SK-N-SH (cell line): ENCODE measurements at regions not wholly inside any gene's neighbourhood (a gene's known extent, or its start where the extent isn't known, plus 50 kb on each side); places are given as distances from the start of the nearest gene placed in this dataset.

ENCODE experiments used
- CTCF ChIA-PET: fragments of 300-600, 350-600 bp; formaldehyde crosslinking; extraction: SDS; loops from one replicate; lab custom pipeline; 2021; lab: Yijun Ruan, JAX
- POLR2A ChIA-PET: fragments of 350-600 bp; sonication (Branson Sonifier 250); formaldehyde crosslinking; extraction: SDS; loops from one replicate; lab custom pipeline; 2020; ENCODE audit warnings: antibody characterized with exemption, inconsistent platforms; lab: Yijun Ruan, JAX
- DNase-seq: peaks from one replicate; pipeline ENCODE4 v3.0.0; 2012
- H2AFZ ChIP-seq: fragments of 200-600 bp; sonication (generic); 2 replicates; pipeline ENCODE4 v1.8.1; 2016; ENCODE audit warnings: antibody characterized with exemption, mild to moderate bottlenecking, low read depth
- H3F3A ChIP-seq: fragments of 200-600 bp; sonication (generic); replicated peaks from 2 replicates; pipeline ENCODE3; 2016; ENCODE audit warnings: antibody characterized with exemption, mild to moderate bottlenecking; ENCODE audit not compliant: insufficient read depth
- H3K27ac ChIP-seq, 2 experiments: fragments of 200-500 bp in 1 of 2; fragments of 200-600 bp in 1 of 2; sonication (Bioruptor generic) in 1 of 2; sonication (generic), shearing (Covaris generic) in 1 of 2; 2 replicates each; pipeline versions ENCODE4 v1.5.1 to v1.6.1; 2014 to 2016; ENCODE audit warnings: low read depth in 2 of 2, inconsistent platforms in 1 of 2, low read length in 1 of 2, mild to moderate bottlenecking in 1 of 2, mixed read lengths in 1 of 2
- H3K27me3 ChIP-seq: fragments of 200-600 bp; sonication (generic), shearing (Covaris generic); 2 replicates; pipeline ENCODE4 v1.6.1; 2016; ENCODE audit warnings: mixed run types; ENCODE audit not compliant: insufficient read depth
- H3K36me3 ChIP-seq, 2 experiments: fragments of 200-500 bp in 1 of 2; fragments of 200-600 bp in 1 of 2; sonication (Bioruptor generic) in 1 of 2; sonication (generic) in 1 of 2; replicated peaks in 1 of 2; 2 replicates each; pipeline versions ENCODE3 to v1.5.1; 2014 to 2016; ENCODE audit warnings: low read length in 1 of 2, mild to moderate bottlenecking in 1 of 2; ENCODE audit not compliant: insufficient read depth in 2 of 2, control insufficient read depth in 1 of 2
- H3K4me1 ChIP-seq, 2 experiments: fragments of 200-500 bp in 1 of 2; fragments of 200-600 bp in 1 of 2; sonication (Bioruptor generic) in 1 of 2; sonication (generic), shearing (Covaris generic) in 1 of 2; 2 replicates each; pipeline versions ENCODE4 v1.5.1 to v1.6.1; 2014 to 2016; ENCODE audit warnings: low read depth in 1 of 2, low read length in 1 of 2, mixed run types in 1 of 2; ENCODE audit not compliant: insufficient read depth in 2 of 2, control insufficient read depth in 1 of 2
- H3K4me2 ChIP-seq: fragments of 200-600 bp; sonication (generic), shearing (Covaris generic); 2 replicates; pipeline ENCODE4 v1.6.1; 2017; ENCODE audit warnings: mixed run types
- H3K4me3 ChIP-seq, 2 experiments: fragments of 200-500 bp in 1 of 2; fragments of 200-600 bp in 1 of 2; sonication (Bioruptor generic) in 1 of 2; sonication (generic), shearing (Covaris generic) in 1 of 2; 2 replicates each; pipeline versions ENCODE4 v1.5.1 to v1.8.1; 2014 to 2016; ENCODE audit warnings: low read depth in 2 of 2, inconsistent platforms in 1 of 2, low read length in 1 of 2, mild to moderate bottlenecking in 1 of 2, mixed read lengths in 1 of 2, moderate library complexity in 1 of 2
- H3K79me2 ChIP-seq: fragments of 200-600 bp; sonication (generic); 2 replicates; pipeline ENCODE4 v1.8.1; 2017; ENCODE audit warnings: mild to moderate bottlenecking; ENCODE audit not compliant: insufficient read depth
- H3K9ac ChIP-seq: fragments of 200-600 bp; sonication (generic); 2 replicates; pipeline ENCODE4 v1.6.1; 2017; ENCODE audit warnings: mixed run types
- H3K9me2 ChIP-seq: fragments of 200-600 bp; sonication (generic); 2 replicates; pipeline ENCODE4 v1.6.1; 2017; ENCODE audit warnings: mixed run types
- H3K9me3 ChIP-seq: fragments of 200-600 bp; sonication (generic); 2 replicates; pipeline ENCODE4 v1.6.1; 2017; ENCODE audit warnings: mixed run types, mild to moderate bottlenecking, moderate library complexity
- H4K20me1 ChIP-seq: fragments of 200-600 bp; sonication (generic); 2 replicates; pipeline ENCODE4 v1.6.1; 2017; ENCODE audit warnings: mild to moderate bottlenecking, mixed run types; ENCODE audit not compliant: insufficient read depth
- ELF1 ChIP-seq: IDR thresholded peaks from 2 replicates; pipeline ENCODE4 v1.4.0; 2012
- EP300 ChIP-seq, 2 experiments: IDR thresholded peaks; 2 replicates each; pipeline versions ENCODE4 v1.4.0 to v1.6.1; 2012; ENCODE audit warnings: borderline replicate concordance in 1 of 2, low read depth in 1 of 2, low read length in 1 of 2
- FOSL2 ChIP-seq: IDR thresholded peaks from 2 replicates; pipeline ENCODE4 v1.4.0; 2012; ENCODE audit warnings: low read depth, mild to moderate bottlenecking, moderate library complexity, borderline replicate concordance
- GABPA ChIP-seq: IDR thresholded peaks from 2 replicates; pipeline ENCODE4 v1.4.0; 2012; ENCODE audit warnings: low read depth, mild to moderate bottlenecking
- JUND ChIP-seq: IDR thresholded peaks from 2 replicates; pipeline ENCODE4 v1.4.0; 2012
- MEF2A ChIP-seq: IDR thresholded peaks from 2 replicates; pipeline ENCODE4 v1.4.0; 2012; ENCODE audit warnings: low read depth, borderline replicate concordance
- NFIC ChIP-seq: IDR thresholded peaks from 2 replicates; pipeline ENCODE4 v1.4.0; 2012; ENCODE audit warnings: borderline replicate concordance
- RAD21 ChIP-seq: IDR thresholded peaks from 2 replicates; pipeline ENCODE4 v1.6.1; 2012; ENCODE audit warnings: mild to moderate bottlenecking, low read length
- RCOR1 ChIP-seq: fragments of 150-350 bp; IDR thresholded peaks from 2 replicates; pipeline ENCODE4 v1.6.1; 2017; ENCODE audit warnings: antibody characterized with exemption, low read length
- SIN3A ChIP-seq: IDR thresholded peaks from 2 replicates; pipeline ENCODE4 v1.6.1; 2012; ENCODE audit warnings: low read depth, mild to moderate bottlenecking, low read length, moderate library complexity, borderline replicate concordance
- TAF1 ChIP-seq: IDR thresholded peaks from 2 replicates; pipeline ENCODE4 v1.6.1; 2012; ENCODE audit warnings: low read depth, mild to moderate bottlenecking, low read length, moderate library complexity, borderline replicate concordance
- TEAD4 ChIP-seq: IDR thresholded peaks from 2 replicates; pipeline ENCODE4 v1.4.0; 2012; ENCODE audit warnings: mild to moderate bottlenecking, borderline replicate concordance; ENCODE audit not compliant: insufficient read depth
- WGBS: methylation state at CpG from one replicate; pipeline ENCODE4 v1.1.6; 2017; ENCODE audit warnings: low lambda C conversion rate; 5-methylcytosine and 5-hydroxymethylcytosine counted together
- TF ChIP-seq, protein P1 (sequence below): IDR thresholded peaks from 2 replicates; pipeline ENCODE4 v1.4.0; 2012; ENCODE audit warnings: low read depth, borderline replicate concordance
- TF ChIP-seq, protein P2 (sequence below): IDR thresholded peaks from 2 replicates; pipeline ENCODE4 v1.4.0; 2012; ENCODE audit warnings: low read depth, borderline replicate concordance
- TF ChIP-seq, protein P3 (sequence below): IDR thresholded peaks from 2 replicates; pipeline ENCODE4 v1.6.1; 2012; ENCODE audit warnings: mild to moderate bottlenecking, low read depth, low read length, moderate library complexity
- TF ChIP-seq, protein P4 (sequence below): IDR thresholded peaks from 2 replicates; pipeline ENCODE4 v1.4.0; 2012; ENCODE audit warnings: low read depth

DNA sequence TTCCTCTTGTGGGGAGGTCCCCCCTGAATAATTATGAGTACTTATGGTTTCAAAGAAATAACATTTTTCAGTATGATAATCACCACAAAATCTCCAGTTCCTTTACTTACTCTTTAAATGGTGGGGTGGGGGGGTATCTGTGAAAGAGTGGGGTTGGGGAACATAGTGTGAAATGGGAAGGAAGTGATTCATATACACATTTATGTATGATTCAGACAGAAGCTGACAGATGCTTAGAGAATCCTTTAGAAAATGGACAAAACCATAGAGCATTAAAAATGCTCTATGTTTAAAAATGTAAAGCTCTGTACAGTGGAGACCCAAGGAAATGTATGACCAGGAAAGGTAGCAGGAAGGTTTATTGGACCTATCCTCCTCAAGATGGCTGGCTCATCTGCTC is 267.5 kb upstream of the GRIA1 start:
- Histone ChIP-seq H3K9me3 (no peaks in the 10 kb centered on the region), H2AFZ (peak overlapping the region; percentile 4; the same call in 1 of the 2 replicates), H3K4me1 (no peaks in the 10 kb centered on the region), H3K9ac (no peak overlapping the region), H3F3A (no peaks in the 10 kb centered on the region), H3K4me2 (peak overlapping the region; percentile 17; the same call in 1 of the 2 replicates), H3K4me3 (no peak overlapping the region), H3K27me3 (no peaks in the 10 kb centered on the region), H3K9me2 (no peaks in the 10 kb centered on the region), H3K27ac (peak overlapping the region in 1 of 2 experiments; percentile 42; a peak in 2 of 4 replicates), H4K20me1 (no peaks in the 10 kb centered on the region), H3K36me3 (no peaks in the 10 kb centered on the region)
- ChIA-PET POLR2A (no interaction called here), CTCF (interaction anchor here (0.9 kb wide), 1 partner anchor 743 kb away, joined by 3 read pairs; no protein-coding TSS in a partner anchor)
- no peak for DNase-seq
- TF ChIP-seq GABPA (no peak), FOSL2 (peak; percentile 39; the same call in 1 of the 2 replicates), JUND (peak; percentile 24; the same call in 1 of the 2 replicates), EP300 (IDR thresholded peaks at IDR 0.05; ENCODE audit: borderline replicate concordance in 1 of 2, low read depth in 1 of 2, low read length in 1 of 2) (no peak), SIN3A (no peak)
- TF ChIP-seq, protein P1, sequence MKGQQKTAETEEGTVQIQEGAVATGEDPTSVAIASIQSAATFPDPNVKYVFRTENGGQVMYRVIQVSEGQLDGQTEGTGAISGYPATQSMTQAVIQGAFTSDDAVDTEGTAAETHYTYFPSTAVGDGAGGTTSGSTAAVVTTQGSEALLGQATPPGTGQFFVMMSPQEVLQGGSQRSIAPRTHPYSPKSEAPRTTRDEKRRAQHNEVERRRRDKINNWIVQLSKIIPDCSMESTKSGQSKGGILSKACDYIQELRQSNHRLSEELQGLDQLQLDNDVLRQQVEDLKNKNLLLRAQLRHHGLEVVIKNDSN = no peak
- TF ChIP-seq, all 33 proteins: peak for 2
- H3K79me2 ChIP-seq = no peaks in the 10 kb centered on the region

DNA sequence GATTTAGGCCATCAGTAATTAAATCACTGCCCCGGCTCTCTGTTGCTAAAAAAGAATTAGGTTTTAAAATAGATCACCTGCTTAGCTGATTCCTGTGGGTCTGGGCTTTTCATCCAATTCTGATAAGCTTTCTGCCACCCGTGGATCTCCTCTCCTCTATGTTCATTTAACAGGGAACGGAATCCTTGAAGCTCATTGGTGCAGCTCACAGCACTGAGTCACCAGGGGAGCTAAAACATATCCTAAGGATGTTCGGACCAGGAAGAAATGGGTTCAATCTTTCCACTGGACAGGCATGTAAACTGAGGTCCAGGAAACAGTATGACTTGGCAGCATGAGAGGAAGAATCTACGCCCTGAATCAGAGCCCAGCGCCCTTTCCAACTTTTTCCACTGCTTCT is 267.1 kb upstream of the GRIA1 start:
- Histone ChIP-seq H3K79me2 (no peaks in the 10 kb centered on the region), H3K36me3 (no peaks in the 10 kb centered on the region), H3K4me1 (no peaks in the 10 kb centered on the region), H3K9ac (no peak overlapping the region), H2AFZ (peak overlapping the region; percentile 4; the same call in 1 of the 2 replicates), H3K9me3 (no peaks in the 10 kb centered on the region), H3K27ac (peak overlapping the region in 1 of 2 experiments; percentile 42; a peak in 2 of 4 replicates), H3K27me3 (no peaks in the 10 kb centered on the region), H3K4me2 (peak overlapping the region; percentile 17; the same call in 1 of the 2 replicates), H3K9me2 (no peaks in the 10 kb centered on the region), H4K20me1 (no peaks in the 10 kb centered on the region), H3K4me3 (no peak overlapping the region), H3F3A (no peaks in the 10 kb centered on the region)
- DNase-seq = no peak
- POLR2A ChIA-PET = no interaction called here
- WGBS = 8% methylated on average over 6 of the region's 6 CpGs
- TF ChIP-seq TAF1 = no peak
- TF ChIP-seq, protein P1 = no peak
- TF ChIP-seq, protein P2, sequence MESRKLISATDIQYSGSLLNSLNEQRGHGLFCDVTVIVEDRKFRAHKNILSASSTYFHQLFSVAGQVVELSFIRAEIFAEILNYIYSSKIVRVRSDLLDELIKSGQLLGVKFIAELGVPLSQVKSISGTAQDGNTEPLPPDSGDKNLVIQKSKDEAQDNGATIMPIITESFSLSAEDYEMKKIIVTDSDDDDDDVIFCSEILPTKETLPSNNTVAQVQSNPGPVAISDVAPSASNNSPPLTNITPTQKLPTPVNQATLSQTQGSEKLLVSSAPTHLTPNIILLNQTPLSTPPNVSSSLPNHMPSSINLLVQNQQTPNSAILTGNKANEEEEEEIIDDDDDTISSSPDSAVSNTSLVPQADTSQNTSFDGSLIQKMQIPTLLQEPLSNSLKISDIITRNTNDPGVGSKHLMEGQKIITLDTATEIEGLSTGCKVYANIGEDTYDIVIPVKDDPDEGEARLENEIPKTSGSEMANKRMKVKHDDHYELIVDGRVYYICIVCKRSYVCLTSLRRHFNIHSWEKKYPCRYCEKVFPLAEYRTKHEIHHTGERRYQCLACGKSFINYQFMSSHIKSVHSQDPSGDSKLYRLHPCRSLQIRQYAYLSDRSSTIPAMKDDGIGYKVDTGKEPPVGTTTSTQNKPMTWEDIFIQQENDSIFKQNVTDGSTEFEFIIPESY = no peak
- no peak for TF ChIP-seq RCOR1
- no peak for TF ChIP-seq NFIC
- TF ChIP-seq TEAD4 = no peak
- TF ChIP-seq ELF1 = no peak
- TF ChIP-seq, protein P3, sequence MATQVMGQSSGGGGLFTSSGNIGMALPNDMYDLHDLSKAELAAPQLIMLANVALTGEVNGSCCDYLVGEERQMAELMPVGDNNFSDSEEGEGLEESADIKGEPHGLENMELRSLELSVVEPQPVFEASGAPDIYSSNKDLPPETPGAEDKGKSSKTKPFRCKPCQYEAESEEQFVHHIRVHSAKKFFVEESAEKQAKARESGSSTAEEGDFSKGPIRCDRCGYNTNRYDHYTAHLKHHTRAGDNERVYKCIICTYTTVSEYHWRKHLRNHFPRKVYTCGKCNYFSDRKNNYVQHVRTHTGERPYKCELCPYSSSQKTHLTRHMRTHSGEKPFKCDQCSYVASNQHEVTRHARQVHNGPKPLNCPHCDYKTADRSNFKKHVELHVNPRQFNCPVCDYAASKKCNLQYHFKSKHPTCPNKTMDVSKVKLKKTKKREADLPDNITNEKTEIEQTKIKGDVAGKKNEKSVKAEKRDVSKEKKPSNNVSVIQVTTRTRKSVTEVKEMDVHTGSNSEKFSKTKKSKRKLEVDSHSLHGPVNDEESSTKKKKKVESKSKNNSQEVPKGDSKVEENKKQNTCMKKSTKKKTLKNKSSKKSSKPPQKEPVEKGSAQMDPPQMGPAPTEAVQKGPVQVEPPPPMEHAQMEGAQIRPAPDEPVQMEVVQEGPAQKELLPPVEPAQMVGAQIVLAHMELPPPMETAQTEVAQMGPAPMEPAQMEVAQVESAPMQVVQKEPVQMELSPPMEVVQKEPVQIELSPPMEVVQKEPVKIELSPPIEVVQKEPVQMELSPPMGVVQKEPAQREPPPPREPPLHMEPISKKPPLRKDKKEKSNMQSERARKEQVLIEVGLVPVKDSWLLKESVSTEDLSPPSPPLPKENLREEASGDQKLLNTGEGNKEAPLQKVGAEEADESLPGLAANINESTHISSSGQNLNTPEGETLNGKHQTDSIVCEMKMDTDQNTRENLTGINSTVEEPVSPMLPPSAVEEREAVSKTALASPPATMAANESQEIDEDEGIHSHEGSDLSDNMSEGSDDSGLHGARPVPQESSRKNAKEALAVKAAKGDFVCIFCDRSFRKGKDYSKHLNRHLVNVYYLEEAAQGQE = no peak
- TF ChIP-seq SIN3A = no peak
- no peak for TF ChIP-seq MEF2A
- TF ChIP-seq RAD21 = no peak
- no peak for TF ChIP-seq JUND
- no peak for TF ChIP-seq FOSL2
- TF ChIP-seq, protein P4, sequence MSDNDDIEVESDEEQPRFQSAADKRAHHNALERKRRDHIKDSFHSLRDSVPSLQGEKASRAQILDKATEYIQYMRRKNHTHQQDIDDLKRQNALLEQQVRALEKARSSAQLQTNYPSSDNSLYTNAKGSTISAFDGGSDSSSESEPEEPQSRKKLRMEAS = no peak
- CTCF ChIA-PET = interaction anchor here (0.9 kb wide), 1 partner anchor 743 kb away, joined by 3 read pairs; no protein-coding TSS in a partner anchor
